ENCODE measurements at regions not wholly inside any gene's neighbourhood (a gene's known extent, or its start where the extent isn't known, plus 50 kb on each side); places are given as distances from the start of the nearest gene placed in this dataset.

DNA sequence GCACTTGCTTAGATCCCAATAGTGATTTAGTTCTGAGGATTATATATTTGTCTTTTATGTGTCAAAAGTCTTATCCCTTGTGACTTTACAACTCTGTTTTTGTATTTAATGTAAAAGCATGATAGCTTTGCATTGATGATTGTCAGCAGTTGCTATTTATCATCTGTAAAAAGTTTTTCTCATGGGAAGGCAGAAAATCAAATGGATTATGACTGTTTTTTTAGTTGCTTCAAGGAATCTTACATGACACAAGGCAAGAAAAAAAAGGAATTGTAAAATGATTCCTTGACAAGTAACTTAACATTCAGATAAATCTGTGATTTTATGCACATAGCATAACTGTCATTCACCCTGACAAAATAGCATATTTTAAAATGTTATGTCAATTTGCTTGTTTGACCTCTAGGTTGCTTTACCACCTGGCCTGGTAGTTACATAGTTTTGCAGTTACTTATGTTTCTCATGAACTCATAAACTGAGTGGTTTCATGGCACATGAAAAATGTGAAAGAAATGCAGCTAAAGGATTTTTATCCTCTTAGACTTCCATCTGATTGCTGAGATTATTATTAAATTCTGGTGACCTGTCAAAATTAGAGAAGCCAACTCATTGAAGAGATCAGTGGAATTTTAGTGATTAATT, 622.6 kb downstream of the ADGRL2 start:
- Histone ChIP-seq H3K27me3 (no peaks in the 10 kb centered on the region), H3K27ac (no peak overlapping the region), H3K9me3 (ENCODE audit: low read depth) (no peaks in the 10 kb centered on the region), H4K20me1 (ENCODE audit: low read depth) (no peaks in the 10 kb centered on the region), H3K4me2 (no peak overlapping the region), H3K79me2 (ENCODE audit: low read depth) (no peaks in the 10 kb centered on the region), H3K36me3 (no peaks in the 10 kb centered on the region), H3K4me1 (no peaks in the 10 kb centered on the region), H3K4me3 (no peak overlapping the region), H3F3A (ENCODE audit: low read depth) (no peaks in the 10 kb centered on the region), H2AFZ (replicated peaks) (no peak overlapping the region), H3K9ac (no peak overlapping the region)
- Mint-ChIP-seq H3K27me3 (ENCODE audit: insufficient read depth, low read depth) (no peaks in the 10 kb centered on the region), H3K4me1 (no peaks in the 10 kb centered on the region), H3K4me3 (no peak overlapping the region), H3K27ac (no peak overlapping the region), H3K9me3 (no peaks in the 10 kb centered on the region), H3K36me3 (no peaks in the 10 kb centered on the region)
- TF ChIP-seq EZH2 (IDR thresholded peaks at IDR 0.05) (no peak), EZH2phosphoT487 (IDR thresholded peaks at IDR 0.05) (no peak)
- TF ChIP-seq, protein P1, sequence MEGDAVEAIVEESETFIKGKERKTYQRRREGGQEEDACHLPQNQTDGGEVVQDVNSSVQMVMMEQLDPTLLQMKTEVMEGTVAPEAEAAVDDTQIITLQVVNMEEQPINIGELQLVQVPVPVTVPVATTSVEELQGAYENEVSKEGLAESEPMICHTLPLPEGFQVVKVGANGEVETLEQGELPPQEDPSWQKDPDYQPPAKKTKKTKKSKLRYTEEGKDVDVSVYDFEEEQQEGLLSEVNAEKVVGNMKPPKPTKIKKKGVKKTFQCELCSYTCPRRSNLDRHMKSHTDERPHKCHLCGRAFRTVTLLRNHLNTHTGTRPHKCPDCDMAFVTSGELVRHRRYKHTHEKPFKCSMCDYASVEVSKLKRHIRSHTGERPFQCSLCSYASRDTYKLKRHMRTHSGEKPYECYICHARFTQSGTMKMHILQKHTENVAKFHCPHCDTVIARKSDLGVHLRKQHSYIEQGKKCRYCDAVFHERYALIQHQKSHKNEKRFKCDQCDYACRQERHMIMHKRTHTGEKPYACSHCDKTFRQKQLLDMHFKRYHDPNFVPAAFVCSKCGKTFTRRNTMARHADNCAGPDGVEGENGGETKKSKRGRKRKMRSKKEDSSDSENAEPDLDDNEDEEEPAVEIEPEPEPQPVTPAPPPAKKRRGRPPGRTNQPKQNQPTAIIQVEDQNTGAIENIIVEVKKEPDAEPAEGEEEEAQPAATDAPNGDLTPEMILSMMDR (IDR thresholded peaks at IDR 0.05), result no peak
- no peak for DNase-seq (ENCODE audit: low spot score)

DNA sequence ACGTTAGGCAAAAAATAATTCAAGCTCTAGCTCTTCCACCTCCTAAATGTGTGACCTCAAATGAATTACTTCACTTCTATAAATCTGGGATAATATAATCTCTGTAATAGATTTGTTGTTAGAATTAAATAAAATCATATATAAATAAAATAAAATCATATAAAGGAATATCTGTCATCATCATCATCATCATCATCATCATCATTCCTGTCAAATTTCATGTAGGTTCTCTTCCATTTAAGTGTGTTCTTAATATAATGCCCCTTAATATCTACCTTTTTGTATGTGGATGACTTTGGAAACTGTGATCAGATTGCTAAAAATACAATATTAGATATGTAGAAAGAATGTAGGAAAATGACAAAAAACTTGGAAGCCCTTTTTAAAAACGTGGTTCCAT, 621.0 kb downstream of the ADGRL2 start:
- no peak overlapping the region for H3K4me3 Mint-ChIP-seq
- H3K27me3 Mint-ChIP-seq (ENCODE audit: insufficient read depth, low read depth), result no peaks in the 10 kb centered on the region
- no peaks in the 10 kb centered on the region for H3K4me1 Mint-ChIP-seq
- no peaks in the 10 kb centered on the region for H3K36me3 Mint-ChIP-seq
- Histone ChIP-seq H3K79me2 (ENCODE audit: low read depth) (no peaks in the 10 kb centered on the region), H3K4me1 (no peaks in the 10 kb centered on the region), H4K20me1 (ENCODE audit: low read depth) (no peaks in the 10 kb centered on the region), H3K9me3 (ENCODE audit: low read depth) (no peaks in the 10 kb centered on the region), H3K9ac (no peak overlapping the region), H3K36me3 (no peaks in the 10 kb centered on the region), H3K4me3 (no peak overlapping the region), H2AFZ (replicated peaks) (no peak overlapping the region), H3K27ac (no peak overlapping the region), H3F3A (ENCODE audit: low read depth) (no peaks in the 10 kb centered on the region), H3K27me3 (no peaks in the 10 kb centered on the region), H3K4me2 (no peak overlapping the region)
- H3K9me3 Mint-ChIP-seq, result no peaks in the 10 kb centered on the region
- no peak overlapping the region for H3K27ac Mint-ChIP-seq
- DNase-seq (ENCODE audit: low spot score), result no peak
- no peak for TF ChIP-seq EZH2phosphoT487 (IDR thresholded peaks at IDR 0.05)

DNA sequence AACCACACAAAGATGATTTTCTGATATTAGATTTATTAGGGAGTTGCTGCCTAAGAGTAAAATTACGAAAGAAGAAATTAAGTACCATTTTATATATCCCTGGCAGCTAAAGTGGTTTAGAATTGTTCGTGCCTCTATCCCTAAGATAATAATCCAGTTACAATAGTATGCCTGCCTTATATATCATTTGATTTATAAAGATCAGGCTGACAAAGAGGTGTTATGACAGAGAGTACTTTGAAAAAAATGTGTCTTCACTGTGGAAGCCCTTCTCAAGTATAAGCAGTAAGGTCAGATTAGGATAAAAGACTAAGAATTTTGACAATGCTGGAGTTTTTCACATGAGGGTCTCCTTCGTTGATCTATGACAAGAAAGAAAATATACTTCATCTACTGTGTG, 619.9 kb downstream of the ADGRL2 start:
- peaks cover 2% of the 10 kb centered on the region for H3K9me3 Mint-ChIP-seq
- no peak overlapping the region for H3K4me3 Mint-ChIP-seq
- TF ChIP-seq, protein P1 (IDR thresholded peaks at IDR 0.05), result no peak
- no peak for TF ChIP-seq EZH2 (IDR thresholded peaks at IDR 0.05)
- TF ChIP-seq EZH2phosphoT487 (IDR thresholded peaks at IDR 0.05), result no peak

DNA sequence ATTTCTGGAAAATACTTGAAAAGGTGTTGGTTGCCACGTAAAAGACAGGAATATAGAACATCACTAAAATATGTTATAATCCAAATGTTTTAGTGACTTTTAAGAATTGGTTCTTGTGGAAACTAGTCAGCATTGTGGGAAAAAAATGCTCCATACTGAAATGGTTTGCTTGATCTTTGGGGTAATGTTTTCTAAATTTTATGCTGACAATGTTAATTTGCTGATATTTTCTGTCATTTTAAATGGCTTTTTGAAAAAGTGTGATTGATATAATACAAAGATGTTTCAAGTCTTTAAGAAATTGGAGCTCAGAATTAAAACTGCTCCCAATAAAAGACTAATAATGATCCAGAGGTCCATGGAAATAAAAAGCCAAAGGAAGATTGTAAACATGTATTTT, 610.9 kb downstream of the ADGRL2 start:
- Mint-ChIP-seq H3K9me3 (peaks cover 2% of the 10 kb centered on the region), H3K36me3 (no peaks in the 10 kb centered on the region), H3K27ac (no peak overlapping the region), H3K27me3 (ENCODE audit: insufficient read depth, low read depth) (peaks cover 3% of the 10 kb centered on the region), H3K4me3 (no peak overlapping the region), H3K4me1 (peaks cover 2% of the 10 kb centered on the region)
- no peaks in the 10 kb centered on the region for H4K20me1 ChIP-seq (ENCODE audit: low read depth)
- DNase-seq (ENCODE audit: low spot score), result no peak
- no peaks in the 10 kb centered on the region for H3K9me3 ChIP-seq (ENCODE audit: low read depth)
- no peak for TF ChIP-seq EZH2phosphoT487 (IDR thresholded peaks at IDR 0.05)
- TF ChIP-seq, protein P1 (IDR thresholded peaks at IDR 0.05), result no peak
- H3K4me3 ChIP-seq, result no peak overlapping the region
- no peak overlapping the region for H3K9ac ChIP-seq
- H3F3A ChIP-seq (ENCODE audit: low read depth), result no peaks in the 10 kb centered on the region
- H2AFZ ChIP-seq (replicated peaks), result no peak overlapping the region
- H3K27me3 ChIP-seq, result no peaks in the 10 kb centered on the region
- no peaks in the 10 kb centered on the region for H3K36me3 ChIP-seq
- no peak overlapping the region for H3K4me2 ChIP-seq
- no peaks in the 10 kb centered on the region for H3K4me1 ChIP-seq
- H3K27ac ChIP-seq, result no peak overlapping the region
- no peaks in the 10 kb centered on the region for H3K79me2 ChIP-seq (ENCODE audit: low read depth)

More for the DNA sequence above, 619.9 kb downstream of the ADGRL2 start:
- no peaks in the 10 kb centered on the region for H3K79me2 ChIP-seq (ENCODE audit: low read depth)
- H3K27ac Mint-ChIP-seq, result no peak overlapping the region
- no peak overlapping the region for H3K4me3 ChIP-seq
- no peaks in the 10 kb centered on the region for H3K27me3 ChIP-seq
- no peak for DNase-seq (ENCODE audit: low spot score)
- H3K27me3 Mint-ChIP-seq (ENCODE audit: insufficient read depth, low read depth), result peaks cover 3% of the 10 kb centered on the region
- H3K4me2 ChIP-seq, result no peak overlapping the region
- H2AFZ ChIP-seq (replicated peaks), result no peak overlapping the region
- no peaks in the 10 kb centered on the region for H4K20me1 ChIP-seq (ENCODE audit: low read depth)
- H3F3A ChIP-seq (ENCODE audit: low read depth), result no peaks in the 10 kb centered on the region
- no peaks in the 10 kb centered on the region for H3K4me1 ChIP-seq
- no peaks in the 10 kb centered on the region for H3K36me3 Mint-ChIP-seq
- H3K36me3 ChIP-seq, result no peaks in the 10 kb centered on the region
- no peak overlapping the region for H3K9ac ChIP-seq
- no peaks in the 10 kb centered on the region for H3K4me1 Mint-ChIP-seq
- no peak overlapping the region for H3K27ac ChIP-seq
- H3K9me3 ChIP-seq (ENCODE audit: low read depth), result no peaks in the 10 kb centered on the region
